ENCODE measurements at regions not wholly inside any gene's neighbourhood (a gene's known extent, or its start where the extent isn't known, plus 50 kb on each side); places are given as distances from the start of the nearest gene placed in this dataset.
"Not testable (repeated sequence)": the region's sequence is repeated elsewhere in the genome, so short reads cannot be mapped to it uniquely, and the experiment has no call there.

DNA sequence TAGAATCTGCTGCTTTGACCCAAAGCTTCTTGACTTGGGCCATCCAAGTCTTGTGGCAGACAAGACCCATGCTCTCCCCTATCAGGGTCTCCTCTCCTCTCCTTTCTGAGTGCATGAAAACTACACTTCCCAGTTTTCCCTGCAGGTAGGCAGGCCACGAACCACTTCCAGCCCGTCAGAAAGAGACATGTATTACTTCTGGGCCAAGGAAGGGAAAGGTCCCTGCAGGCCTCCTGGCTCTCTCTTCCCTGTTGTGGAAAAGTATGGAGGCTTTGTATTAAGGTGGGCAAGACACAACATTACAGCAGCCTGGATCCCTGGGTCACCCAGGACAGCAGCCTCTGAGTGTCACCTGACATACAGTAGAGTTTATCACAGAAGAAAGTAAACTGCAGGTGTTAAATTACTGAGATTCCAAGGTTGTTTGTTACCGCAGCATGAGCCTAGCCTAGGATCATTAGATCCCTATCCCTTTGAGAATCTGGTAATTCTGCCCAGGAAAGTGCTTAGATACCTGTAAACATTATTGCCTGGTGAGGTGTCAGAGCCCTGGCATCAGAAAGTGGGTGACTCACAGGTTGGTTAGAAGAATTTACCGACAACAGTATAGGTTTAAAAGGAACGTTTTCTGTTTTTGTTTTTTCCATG, 717.3 kb downstream of the MATN1 start:
- TF ChIP-seq CTCF (IDR thresholded peaks at IDR 0.05; ENCODE audit: borderline replicate concordance, insufficient read depth, low read depth, low read length): no peak
- no peak overlapping the region for H3K4me3 ChIP-seq (ENCODE audit: low read depth, low read length)

DNA sequence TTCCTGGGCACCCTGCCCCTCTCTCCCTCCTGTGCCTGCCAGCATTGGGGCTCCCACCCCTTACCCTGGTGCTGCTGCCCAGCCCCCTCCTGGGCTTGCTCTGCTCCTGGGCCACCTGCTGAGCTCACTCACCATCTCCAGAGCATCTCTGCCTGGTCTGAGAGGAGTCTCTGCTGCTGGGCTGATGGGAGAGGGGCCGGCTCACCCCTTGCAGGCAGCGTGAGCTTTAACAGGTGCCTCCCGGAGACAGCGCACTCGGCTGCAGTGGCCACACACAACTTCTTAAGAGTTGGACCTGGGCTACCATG, 721.7 kb downstream of the MATN1 start:
- no peak overlapping the region for H3K4me3 ChIP-seq (ENCODE audit: low read depth, low read length)
- no peak for TF ChIP-seq CTCF (IDR thresholded peaks at IDR 0.05; ENCODE audit: borderline replicate concordance, insufficient read depth, low read depth, low read length)

DNA sequence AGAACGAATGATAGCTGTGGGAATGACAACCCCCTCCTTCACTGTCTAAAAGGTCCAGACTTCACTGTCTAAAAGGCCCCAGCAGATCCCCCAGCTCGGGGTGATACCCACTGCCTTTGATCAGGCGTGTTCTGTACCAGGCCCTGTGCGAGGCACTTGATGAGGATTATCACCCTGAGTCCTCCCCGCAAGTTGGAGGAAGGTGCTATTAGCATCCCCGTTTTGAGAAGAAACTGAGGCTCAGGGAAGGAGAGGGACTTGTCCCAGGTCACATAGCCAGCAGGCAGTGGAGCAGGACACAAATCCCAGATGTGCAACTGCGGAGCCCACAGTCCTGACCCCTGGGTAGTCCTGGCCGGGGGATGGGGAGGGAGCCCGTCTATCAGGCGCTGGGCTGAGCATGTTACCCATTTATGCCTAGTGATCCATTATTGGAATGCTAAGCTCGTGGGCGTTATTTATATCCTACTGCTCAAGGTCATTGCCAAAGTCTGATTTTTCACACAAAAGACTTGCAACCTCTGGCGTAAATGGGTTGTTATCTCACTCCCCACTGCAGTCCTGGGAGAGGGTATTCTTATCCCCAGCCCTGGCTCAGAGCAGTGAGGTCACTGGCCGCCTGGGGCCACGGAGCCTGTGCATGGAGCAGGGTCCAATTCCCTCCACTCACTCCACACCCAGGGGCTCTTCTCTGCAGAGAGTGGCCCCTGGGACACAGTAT, 722.2 kb downstream of the MATN1 start:
- TF ChIP-seq CTCF (IDR thresholded peaks at IDR 0.05; ENCODE audit: borderline replicate concordance, insufficient read depth, low read depth, low read length): no peak
- no peak overlapping the region for H3K4me3 ChIP-seq (ENCODE audit: low read depth, low read length)

- no peak overlapping the region for H3K4me3 ChIP-seq (ENCODE audit: low read depth, low read length)
- no peak for TF ChIP-seq CTCF (IDR thresholded peaks at IDR 0.05; ENCODE audit: borderline replicate concordance, insufficient read depth, low read depth, low read length)
These were observed 723.1 kb downstream of the MATN1 start for GRCh38 chr1:30000266-30000665.

GRCh38 chr1:29999595-29999994, 723.8 kb downstream of the MATN1 start:
- no peak for TF ChIP-seq CTCF (IDR thresholded peaks at IDR 0.05; ENCODE audit: borderline replicate concordance, insufficient read depth, low read depth, low read length)
- no peak overlapping the region for H3K4me3 ChIP-seq (ENCODE audit: low read depth, low read length)

DNA sequence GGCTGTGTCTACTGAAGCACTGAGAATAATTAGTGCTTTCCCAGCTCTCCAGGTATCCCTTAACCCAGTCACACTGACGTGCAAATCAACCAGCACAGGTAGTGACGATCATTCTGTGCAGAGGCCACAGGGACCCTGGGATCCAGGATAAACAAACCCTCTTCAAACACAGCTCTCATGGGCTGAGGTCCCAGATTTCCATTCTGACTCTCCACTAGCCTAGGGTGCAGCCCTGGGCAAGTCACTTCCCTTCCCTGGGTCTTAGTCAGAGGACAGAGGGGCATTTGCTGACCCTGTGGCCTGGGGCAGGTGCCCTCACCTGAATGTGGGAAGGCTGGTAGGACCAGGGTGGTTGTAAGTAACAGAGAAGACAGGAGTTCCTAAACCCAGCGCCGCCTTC, 724.7 kb downstream of the MATN1 start:
- no peak for TF ChIP-seq CTCF (IDR thresholded peaks at IDR 0.05; ENCODE audit: borderline replicate concordance, insufficient read depth, low read depth, low read length)
- H3K4me3 ChIP-seq (ENCODE audit: low read depth, low read length): no peak overlapping the region

- not testable (repeated sequence) for H3K4me3 ChIP-seq (ENCODE audit: low read depth, low read length)
These were observed 725.6 kb downstream of the MATN1 start for GRCh38 chr1:29997818-29998217.

All from GM12875 (cell line).